ENCODE measurements at regions not wholly inside any gene's neighbourhood (a gene's known extent, or its start where the extent isn't known, plus 50 kb on each side); places are given as distances from the start of the nearest gene placed in this dataset.

DNA sequence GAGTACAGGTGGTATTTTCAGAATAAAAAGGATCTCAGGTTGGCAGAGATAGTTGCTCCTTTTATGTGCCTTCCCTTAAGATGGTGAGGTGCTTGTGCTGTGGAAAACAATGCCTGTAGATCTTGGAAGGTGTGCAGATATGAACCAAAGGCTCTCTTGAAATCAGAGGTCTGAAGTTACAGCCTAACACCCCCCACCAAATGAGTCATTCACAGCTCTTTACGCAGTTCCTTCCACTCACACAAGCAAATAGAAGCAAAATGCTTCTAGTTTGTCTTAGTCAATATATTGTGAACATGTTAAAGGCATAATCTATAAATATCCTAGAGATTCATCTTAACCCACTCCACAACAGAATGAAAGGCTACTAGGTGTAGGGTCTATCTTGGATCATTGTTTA is 128.9 kb upstream of the NR5A2 start:
- no peak overlapping the region for H3K9ac ChIP-seq (ENCODE audit: low read depth, low read length, poor library complexity)
- H3K18ac ChIP-seq (ENCODE audit: low read length) = no peak overlapping the region
- H2BK12ac ChIP-seq (ENCODE audit: low read length) = no peak overlapping the region
- no peaks in the 10 kb centered on the region for H3K9me3 ChIP-seq (replicated peaks in 1 of 2; ENCODE audit: control insufficient read depth in 2 of 2, insufficient read depth in 1 of 2, low read depth in 1 of 2, low read length in 2 of 2)
- no peak overlapping the region for H3K14ac ChIP-seq (ENCODE audit: low read length)
- no peak overlapping the region for H2BK120ac ChIP-seq (ENCODE audit: low read depth, low read length)
- H3K23ac ChIP-seq (ENCODE audit: low read depth, low read length, poor library complexity) = no peak overlapping the region
- no peak overlapping the region for H2AK5ac ChIP-seq (ENCODE audit: low read depth, low read length)
- no peak overlapping the region for H2AFZ ChIP-seq (ENCODE audit: low read length)
- no peak overlapping the region for H3K27ac ChIP-seq (replicated peaks; ENCODE audit: low read length)
- DNase-seq (ENCODE audit: low spot score) = no peak
- no peak overlapping the region for H2BK15ac ChIP-seq (ENCODE audit: low read length)
- H3K4me3 ChIP-seq (ENCODE audit: low read length in 2 of 2) = no peak overlapping the region
- H3K27me3 ChIP-seq (ENCODE audit: control insufficient read depth in 3 of 3, insufficient read depth in 3 of 3, low read depth in 1 of 3, low read length in 3 of 3) = peaks cover 0 to 4% (median 0%) of the 10 kb centered on the region in 3 experiments
- no CpG with 5 or more reads among the region's 1 CpG for WGBS, 2 donors (ENCODE audit: extremely low coverage in 2 of 2, insufficient read length in 2 of 2, insufficient replicate concordance in 1 of 2)
- no peak overlapping the region for H2BK5ac ChIP-seq (ENCODE audit: low read length)
- H3K4me1 ChIP-seq (ENCODE audit: control insufficient read depth in 2 of 2, insufficient read depth in 1 of 2, low read depth in 1 of 2, low read length in 2 of 2) = no peaks in the 10 kb centered on the region
- no peak overlapping the region for H3K4ac ChIP-seq (ENCODE audit: low read length)
- H4K91ac ChIP-seq (ENCODE audit: low read depth, low read length, poor library complexity) = no peak overlapping the region
- H4K8ac ChIP-seq (ENCODE audit: low read depth, low read length) = no peak overlapping the region
- no peaks in the 10 kb centered on the region for H3K36me3 ChIP-seq (replicated peaks in 1 of 2; ENCODE audit: control insufficient read depth in 2 of 2, insufficient read depth in 2 of 2, low read length in 2 of 2)
- no peak overlapping the region for H3K4me2 ChIP-seq (ENCODE audit: insufficient read depth, low read length, poor library complexity, severe bottlenecking)
- H3K79me1 ChIP-seq (ENCODE audit: low read depth, low read length) = no peaks in the 10 kb centered on the region

DNA sequence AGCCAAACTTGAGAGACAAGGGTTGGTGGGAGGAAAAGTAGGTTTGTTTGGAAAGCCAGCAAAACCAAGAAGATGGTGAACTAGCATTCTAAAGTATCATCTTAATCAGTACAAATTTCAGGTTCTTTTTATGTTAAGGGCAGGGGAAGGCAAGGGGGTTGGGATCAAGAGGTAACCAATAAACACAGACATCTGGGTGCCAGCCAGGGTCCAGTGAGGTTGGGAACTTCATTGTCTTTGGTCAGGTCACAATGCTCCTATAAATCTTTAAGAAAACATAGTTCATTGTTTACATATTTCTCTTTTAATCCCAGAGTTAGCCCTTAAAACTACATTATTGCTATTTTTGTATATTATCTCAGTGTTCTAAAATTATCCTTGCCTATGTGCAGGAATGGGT is 126.2 kb upstream of the NR5A2 start:
- H3K4ac ChIP-seq (ENCODE audit: low read length) = no peak overlapping the region
- no peaks in the 10 kb centered on the region for H3K79me1 ChIP-seq (ENCODE audit: low read depth, low read length)
- H3K18ac ChIP-seq (ENCODE audit: low read length) = no peak overlapping the region
- no peaks in the 10 kb centered on the region for H3K4me1 ChIP-seq (ENCODE audit: control insufficient read depth in 2 of 2, insufficient read depth in 1 of 2, low read depth in 1 of 2, low read length in 2 of 2)
- no peaks in the 10 kb centered on the region for H3K9me3 ChIP-seq (replicated peaks in 1 of 2; ENCODE audit: control insufficient read depth in 2 of 2, insufficient read depth in 1 of 2, low read depth in 1 of 2, low read length in 2 of 2)
- H2BK15ac ChIP-seq (ENCODE audit: low read length) = no peak overlapping the region
- no peak overlapping the region for H2BK5ac ChIP-seq (ENCODE audit: low read length)
- H3K36me3 ChIP-seq (replicated peaks in 1 of 2; ENCODE audit: control insufficient read depth in 2 of 2, insufficient read depth in 2 of 2, low read length in 2 of 2) = no peaks in the 10 kb centered on the region
- H3K23ac ChIP-seq (ENCODE audit: low read depth, low read length, poor library complexity) = no peak overlapping the region
- no peak for DNase-seq (ENCODE audit: low spot score)
- no peak overlapping the region for H3K4me2 ChIP-seq (ENCODE audit: insufficient read depth, low read length, poor library complexity, severe bottlenecking)
- no peak overlapping the region for H4K91ac ChIP-seq (ENCODE audit: low read depth, low read length, poor library complexity)
- peaks cover 0 to 4% (median 0%) of the 10 kb centered on the region in 3 experiments for H3K27me3 ChIP-seq (ENCODE audit: control insufficient read depth in 3 of 3, insufficient read depth in 3 of 3, low read depth in 1 of 3, low read length in 3 of 3)
- H2AFZ ChIP-seq (ENCODE audit: low read length) = no peak overlapping the region
- H2BK12ac ChIP-seq (ENCODE audit: low read length) = no peak overlapping the region
- H3K27ac ChIP-seq (replicated peaks; ENCODE audit: low read length) = no peak overlapping the region
- no peak overlapping the region for H4K8ac ChIP-seq (ENCODE audit: low read depth, low read length)
- no peak overlapping the region for H3K14ac ChIP-seq (ENCODE audit: low read length)
- H3K9ac ChIP-seq (ENCODE audit: low read depth, low read length, poor library complexity) = no peak overlapping the region
- H3K4me3 ChIP-seq (ENCODE audit: low read length in 2 of 2) = no peak overlapping the region
- no peak overlapping the region for H2BK120ac ChIP-seq (ENCODE audit: low read depth, low read length)
- no peak overlapping the region for H2AK5ac ChIP-seq (ENCODE audit: low read depth, low read length)

DNA sequence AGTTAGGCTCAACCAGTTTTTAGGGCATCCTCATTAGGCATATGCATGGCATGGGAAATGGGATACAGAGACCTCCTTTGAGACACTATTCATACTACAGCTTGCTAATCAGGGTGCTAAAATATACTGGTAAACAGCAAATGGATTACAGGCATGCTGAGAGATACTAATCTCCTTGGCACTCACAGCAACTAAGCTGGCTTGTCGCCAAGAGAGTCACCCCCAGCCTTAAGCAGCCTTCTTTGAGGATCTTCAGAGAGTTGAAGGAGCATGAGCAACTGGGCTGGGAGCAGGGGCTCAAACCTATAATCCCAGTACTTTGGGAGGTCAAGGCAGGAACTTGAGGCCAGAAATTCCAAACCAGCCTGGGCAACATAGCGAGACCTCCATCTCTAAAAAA is 120.1 kb upstream of the NR5A2 start:
- Histone ChIP-seq H3K23ac (ENCODE audit: low read depth, low read length, poor library complexity) (no peak overlapping the region), H3K9me3 (replicated peaks in 1 of 2; ENCODE audit: control insufficient read depth in 2 of 2, insufficient read depth in 1 of 2, low read depth in 1 of 2, low read length in 2 of 2) (no peaks in the 10 kb centered on the region), H2BK12ac (ENCODE audit: low read length) (no peak overlapping the region), H3K4ac (ENCODE audit: low read length) (no peak overlapping the region), H3K4me2 (ENCODE audit: insufficient read depth, low read length, poor library complexity, severe bottlenecking) (no peak overlapping the region), H3K4me3 (ENCODE audit: low read length in 2 of 2) (no peak overlapping the region), H3K18ac (ENCODE audit: low read length) (no peak overlapping the region), H3K79me1 (ENCODE audit: low read depth, low read length) (no peaks in the 10 kb centered on the region), H2AK5ac (ENCODE audit: low read depth, low read length) (no peak overlapping the region), H4K91ac (ENCODE audit: low read depth, low read length, poor library complexity) (no peak overlapping the region), H2BK15ac (ENCODE audit: low read length) (no peak overlapping the region), H3K9ac (ENCODE audit: low read depth, low read length, poor library complexity) (no peak overlapping the region), H2BK5ac (ENCODE audit: low read length) (no peak overlapping the region), H3K14ac (ENCODE audit: low read length) (no peak overlapping the region), H3K36me3 (replicated peaks in 1 of 2; ENCODE audit: control insufficient read depth in 2 of 2, insufficient read depth in 2 of 2, low read length in 2 of 2) (no peaks in the 10 kb centered on the region), H3K4me1 (ENCODE audit: control insufficient read depth in 2 of 2, insufficient read depth in 1 of 2, low read depth in 1 of 2, low read length in 2 of 2) (no peaks in the 10 kb centered on the region), H2AFZ (ENCODE audit: low read length) (no peak overlapping the region), H3K27ac (replicated peaks; ENCODE audit: low read length) (no peak overlapping the region), H4K8ac (ENCODE audit: low read depth, low read length) (no peak overlapping the region), H2BK120ac (ENCODE audit: low read depth, low read length) (no peak overlapping the region), H3K27me3 (ENCODE audit: control insufficient read depth in 3 of 3, insufficient read depth in 3 of 3, low read depth in 1 of 3, low read length in 3 of 3) (no peaks in the 10 kb centered on the region)
- no peak for DNase-seq (ENCODE audit: low spot score)
- WGBS, 2 donors (ENCODE audit: extremely low coverage in 2 of 2, insufficient read length in 2 of 2, insufficient replicate concordance in 1 of 2) = no CpG with 5 or more reads among the region's 2 CpGs

DNA sequence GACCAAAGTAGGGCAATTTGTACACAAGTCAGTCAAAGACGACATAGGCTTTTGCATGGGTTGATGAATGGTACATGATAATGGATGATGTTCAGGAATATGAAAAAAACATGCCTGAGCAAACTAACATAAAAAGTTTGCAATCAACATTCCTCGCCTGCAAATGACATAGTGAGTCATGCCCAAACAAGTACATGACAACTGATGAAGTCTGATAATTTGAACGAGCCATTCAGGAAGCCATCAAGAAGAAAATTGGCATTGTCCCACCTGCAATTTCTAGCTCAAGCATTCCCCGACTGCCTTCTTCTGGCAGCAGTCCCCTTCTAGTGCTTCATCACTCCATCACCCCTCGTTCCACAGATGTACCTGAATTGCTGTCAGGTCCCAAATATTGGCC is 118.4 kb upstream of the NR5A2 start:
- Histone ChIP-seq H2BK12ac (ENCODE audit: low read length) (no peak overlapping the region), H2AK5ac (ENCODE audit: low read depth, low read length) (no peak overlapping the region), H2BK120ac (ENCODE audit: low read depth, low read length) (no peak overlapping the region), H2AFZ (ENCODE audit: low read length) (no peak overlapping the region), H2BK15ac (ENCODE audit: low read length) (no peak overlapping the region), H3K14ac (ENCODE audit: low read length) (no peak overlapping the region), H3K23ac (ENCODE audit: low read depth, low read length, poor library complexity) (no peak overlapping the region), H3K27ac (replicated peaks; ENCODE audit: low read length) (no peak overlapping the region), H2BK5ac (ENCODE audit: low read length) (no peak overlapping the region), H3K36me3 (replicated peaks in 1 of 2; ENCODE audit: control insufficient read depth in 2 of 2, insufficient read depth in 2 of 2, low read length in 2 of 2) (no peaks in the 10 kb centered on the region), H3K18ac (ENCODE audit: low read length) (no peak overlapping the region), H3K4me1 (ENCODE audit: control insufficient read depth in 2 of 2, insufficient read depth in 1 of 2, low read depth in 1 of 2, low read length in 2 of 2) (no peaks in the 10 kb centered on the region), H3K79me1 (ENCODE audit: low read depth, low read length) (no peaks in the 10 kb centered on the region), H4K8ac (ENCODE audit: low read depth, low read length) (no peak overlapping the region), H3K4ac (ENCODE audit: low read length) (no peak overlapping the region), H3K9me3 (replicated peaks in 1 of 2; ENCODE audit: control insufficient read depth in 2 of 2, insufficient read depth in 1 of 2, low read depth in 1 of 2, low read length in 2 of 2) (no peaks in the 10 kb centered on the region), H3K27me3 (ENCODE audit: control insufficient read depth in 3 of 3, insufficient read depth in 3 of 3, low read depth in 1 of 3, low read length in 3 of 3) (no peaks in the 10 kb centered on the region), H3K4me3 (ENCODE audit: low read length in 2 of 2) (no peak overlapping the region), H4K91ac (ENCODE audit: low read depth, low read length, poor library complexity) (no peak overlapping the region), H3K9ac (ENCODE audit: low read depth, low read length, poor library complexity) (no peak overlapping the region), H3K4me2 (ENCODE audit: insufficient read depth, low read length, poor library complexity, severe bottlenecking) (no peak overlapping the region)
- DNase-seq (ENCODE audit: low spot score) = no peak
- WGBS, 2 donors (ENCODE audit: extremely low coverage in 2 of 2, insufficient read length in 2 of 2, insufficient replicate concordance in 1 of 2) = no CpG with 5 or more reads among the region's 5 CpGs
